Glomerular endothelial cell (primary cell): ENCODE measurements at regions not wholly inside any gene's neighbourhood (a gene's known extent, or its start where the extent isn't known, plus 50 kb on each side); places are given as distances from the start of the nearest gene placed in this dataset.

ENCODE experiments used
- DNase-seq: peaks from one replicate; pipeline ENCODE4 v3.0.0-alpha.2; 2011; ENCODE audit warnings: low read depth, low spot score; ENCODE audit errors: extremely low read depth

DNA sequence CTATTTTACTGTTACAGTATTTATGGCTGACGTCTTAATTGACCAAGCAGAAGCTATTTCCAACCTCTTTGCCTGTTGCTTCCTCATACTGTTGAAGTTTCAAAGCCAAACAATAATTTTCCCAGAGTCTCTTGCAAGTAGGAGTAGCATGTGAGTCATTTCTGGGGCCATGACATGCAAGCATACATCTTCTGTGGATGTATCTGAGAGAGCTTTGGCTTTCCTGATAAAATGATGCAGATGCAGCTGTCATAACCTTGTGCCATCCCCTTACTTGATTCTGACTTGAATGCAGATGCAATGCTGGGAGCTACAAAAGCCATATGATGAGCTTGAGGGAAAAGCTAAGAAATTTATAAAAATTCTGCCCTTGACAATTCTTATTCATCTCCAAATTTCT is 243.1 kb upstream of the TENM4 start:
- no peak for DNase-seq

DNA sequence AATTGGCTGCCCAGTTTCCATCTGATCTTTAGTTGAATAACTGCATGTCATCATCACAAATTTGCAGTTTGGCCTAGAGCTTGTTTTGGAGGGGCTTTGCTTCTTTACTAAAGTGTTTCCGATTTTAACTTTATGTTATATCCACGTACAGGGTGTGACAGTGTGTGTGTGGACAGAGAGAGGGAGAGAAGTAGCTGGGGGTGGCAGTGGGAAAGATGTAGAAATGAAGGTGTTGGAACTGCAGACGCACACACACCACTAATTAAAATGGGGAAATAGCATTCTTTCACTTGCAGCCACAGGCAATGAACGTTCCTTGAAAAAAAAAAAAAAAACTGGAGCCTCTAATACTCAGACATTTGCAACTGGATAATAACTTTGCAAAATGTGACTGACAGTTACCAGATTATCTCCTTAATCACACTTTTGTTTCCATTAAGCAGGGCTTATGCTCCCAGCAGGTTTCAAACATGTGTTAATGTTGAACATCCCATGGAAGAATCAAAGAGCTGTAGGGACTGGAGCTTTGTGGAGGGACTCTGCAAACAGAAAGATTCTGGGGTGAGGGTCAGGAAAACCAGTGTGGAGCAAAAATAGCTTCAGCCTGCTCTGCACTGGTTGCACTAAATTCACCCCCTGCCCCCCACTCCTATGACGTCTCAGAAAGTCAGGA is 238.1 kb upstream of the TENM4 start:
- DNase-seq: no peak

DNA sequence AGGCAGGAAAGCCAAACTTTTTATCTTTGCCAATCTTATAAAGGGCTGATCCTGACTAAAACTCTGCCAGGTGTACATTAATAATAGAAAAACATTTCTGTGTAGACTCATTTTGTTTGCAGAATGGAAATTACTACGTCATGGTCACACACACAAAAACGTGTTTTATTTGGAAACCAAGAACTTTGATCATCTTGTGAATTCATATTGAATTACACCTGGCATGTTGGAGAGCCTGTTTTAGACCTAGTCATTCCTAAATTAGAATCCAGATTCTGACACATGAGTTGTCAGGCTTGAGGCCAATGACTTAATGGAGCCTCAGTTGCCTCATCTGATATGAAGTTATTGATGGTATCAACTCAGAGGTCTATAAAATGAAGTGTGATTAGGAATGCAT is 235.6 kb upstream of the TENM4 start:
- DNase-seq: no peak

DNA sequence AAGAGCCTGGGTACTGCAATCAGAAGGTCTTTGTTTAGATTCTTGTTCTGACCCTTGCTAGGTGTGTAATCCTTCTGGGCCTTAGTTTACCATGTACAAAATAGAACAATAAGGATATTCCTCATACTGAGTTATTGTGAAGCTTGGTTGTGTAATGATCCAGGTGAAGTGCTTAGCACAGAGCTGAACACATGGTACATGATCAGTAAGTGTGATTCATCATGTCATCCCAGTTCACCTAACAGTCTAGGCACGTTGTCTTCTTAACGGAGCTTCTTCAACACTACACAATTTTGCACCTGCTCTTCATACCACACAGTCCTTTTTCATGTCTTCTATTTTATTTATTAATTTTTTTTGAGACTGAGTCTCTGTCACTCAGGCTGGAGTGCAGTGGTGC is 234.3 kb upstream of the TENM4 start:
- DNase-seq: no peak

DNA sequence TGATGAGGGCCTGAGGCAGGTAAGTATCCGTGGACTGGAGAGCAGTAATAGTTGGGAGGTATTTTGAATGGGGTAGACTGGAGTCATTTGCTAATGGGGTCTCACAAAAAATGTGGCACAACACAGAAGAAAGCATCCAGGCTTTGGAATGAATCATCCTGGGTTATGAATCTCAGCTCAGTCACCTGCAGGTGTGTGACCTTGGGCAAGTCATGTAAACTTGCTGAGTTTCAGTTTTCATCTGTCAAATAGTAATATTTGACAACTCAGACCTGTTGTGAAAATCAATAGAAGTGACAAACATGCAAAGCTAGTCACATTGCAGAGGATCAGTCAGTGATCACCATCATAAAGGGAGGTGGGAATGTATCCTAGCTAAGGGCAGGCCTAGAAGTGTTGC is 232.0 kb upstream of the TENM4 start:
- DNase-seq: no peak

DNA sequence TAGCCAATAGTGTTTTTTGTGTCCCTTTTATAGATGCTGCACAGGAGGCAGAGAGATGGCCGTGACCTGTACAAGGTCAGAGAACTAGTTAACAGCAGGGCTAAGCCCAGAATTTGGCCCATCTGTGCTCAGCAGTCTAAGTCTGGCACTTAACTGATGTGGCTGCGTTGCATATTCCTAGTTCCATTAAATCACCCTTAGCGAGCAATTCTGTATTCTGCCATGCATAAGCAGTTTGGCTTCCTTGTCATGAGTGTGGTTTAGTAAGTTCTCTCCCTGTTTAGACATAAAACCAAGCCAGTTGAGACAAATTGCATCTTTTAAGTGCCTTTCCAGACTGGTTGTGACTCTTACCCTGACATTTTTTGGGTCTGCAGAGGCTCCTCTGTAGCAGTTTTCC is 230.6 kb upstream of the TENM4 start:
- DNase-seq: no peak

DNA sequence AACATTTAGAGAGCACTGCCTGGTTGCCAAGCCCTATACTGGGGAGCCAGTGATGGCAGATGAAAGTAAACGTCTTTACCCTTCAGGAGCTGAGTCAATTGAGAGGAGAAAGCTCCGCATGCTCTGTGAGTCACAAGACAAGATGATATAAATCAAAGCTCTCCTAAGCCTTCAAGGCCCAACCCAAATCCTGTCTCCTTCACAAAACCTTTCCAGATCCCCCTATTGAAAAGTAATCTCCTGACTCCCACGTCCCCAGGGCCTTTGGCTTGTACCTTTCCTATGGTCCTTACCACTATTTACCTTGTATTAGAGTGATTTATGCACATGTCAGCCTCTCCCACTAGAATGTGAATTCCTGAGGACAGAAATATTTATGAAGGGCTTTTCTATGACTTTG is 230.1 kb upstream of the TENM4 start:
- no peak for DNase-seq

DNA sequence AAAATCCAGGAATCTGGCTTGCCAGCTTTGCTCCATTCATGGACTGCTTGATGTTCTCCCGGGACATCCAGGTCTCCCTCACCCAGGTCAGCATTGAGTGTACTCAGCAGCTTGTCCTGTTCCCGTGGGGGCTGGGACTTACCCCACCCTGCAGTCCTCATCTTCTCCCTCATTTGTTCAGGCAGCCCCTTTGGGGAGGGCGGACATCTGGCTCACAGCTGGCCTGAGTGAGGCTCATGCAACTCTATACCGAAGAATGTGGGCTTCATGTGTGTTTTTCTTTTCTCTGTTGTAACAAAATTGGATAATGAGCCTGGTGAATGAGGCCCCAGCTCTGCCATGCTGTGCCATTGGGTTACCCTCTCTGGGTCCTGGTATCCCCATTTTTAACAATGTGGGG is 227.7 kb upstream of the TENM4 start:
- no peak for DNase-seq

DNA sequence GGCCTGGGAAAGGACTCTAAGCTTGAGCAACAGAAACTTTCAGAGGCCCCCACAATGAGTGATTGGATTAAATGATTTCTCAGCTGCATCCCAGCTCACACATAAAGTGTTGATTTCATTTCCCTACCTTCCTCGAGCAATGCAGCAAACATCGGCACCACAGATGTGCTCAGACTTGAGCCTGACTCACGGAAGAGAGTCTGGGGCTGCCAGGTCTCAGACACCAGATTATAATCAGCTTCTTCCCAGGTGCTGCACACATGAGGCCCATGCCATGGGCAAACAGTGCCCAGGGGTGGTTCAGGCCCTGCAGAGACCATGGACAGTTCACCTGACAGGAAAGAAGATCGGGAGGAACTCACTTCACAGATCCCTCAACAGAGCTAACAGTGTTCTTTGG is 226.6 kb upstream of the TENM4 start:
- no peak for DNase-seq

DNA sequence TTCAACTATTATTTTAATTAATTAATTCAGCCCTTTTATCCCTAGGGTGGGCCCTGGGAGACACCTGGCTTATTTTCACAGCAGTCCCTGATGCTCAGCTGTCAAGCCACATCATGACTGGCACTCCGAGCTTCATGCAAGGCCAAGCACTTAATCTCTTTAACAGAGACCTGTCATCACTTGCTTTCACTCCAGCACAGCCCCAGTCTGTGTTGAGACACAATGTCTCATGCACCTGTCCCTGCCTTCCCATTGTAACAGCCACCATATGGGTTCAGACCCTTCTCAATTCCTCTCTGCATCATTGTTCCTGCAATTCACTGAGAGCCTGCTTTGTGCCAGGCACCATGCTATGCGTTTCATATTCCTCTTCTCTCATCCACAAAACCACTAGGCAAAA is 222.2 kb upstream of the TENM4 start:
- no peak for DNase-seq

DNA sequence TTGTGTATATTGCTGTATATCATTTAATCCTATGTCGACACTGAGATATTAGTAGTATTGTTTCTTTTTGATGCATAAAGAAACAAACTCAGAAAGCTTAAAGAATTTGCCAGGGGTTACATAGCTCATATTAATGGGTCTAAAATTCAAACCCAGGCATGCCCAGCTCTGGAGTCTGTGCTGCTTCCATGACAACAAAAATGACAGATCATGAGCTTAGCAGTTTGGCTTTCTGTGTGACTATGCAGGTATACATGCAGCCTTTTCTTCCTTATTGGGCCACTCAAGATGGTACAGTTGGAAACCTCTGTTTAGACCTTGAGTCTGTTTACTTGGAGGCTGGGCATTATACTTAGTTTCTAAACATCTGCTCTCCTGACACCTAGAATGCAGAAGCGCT is 220.5 kb upstream of the TENM4 start:
- no peak for DNase-seq

DNA sequence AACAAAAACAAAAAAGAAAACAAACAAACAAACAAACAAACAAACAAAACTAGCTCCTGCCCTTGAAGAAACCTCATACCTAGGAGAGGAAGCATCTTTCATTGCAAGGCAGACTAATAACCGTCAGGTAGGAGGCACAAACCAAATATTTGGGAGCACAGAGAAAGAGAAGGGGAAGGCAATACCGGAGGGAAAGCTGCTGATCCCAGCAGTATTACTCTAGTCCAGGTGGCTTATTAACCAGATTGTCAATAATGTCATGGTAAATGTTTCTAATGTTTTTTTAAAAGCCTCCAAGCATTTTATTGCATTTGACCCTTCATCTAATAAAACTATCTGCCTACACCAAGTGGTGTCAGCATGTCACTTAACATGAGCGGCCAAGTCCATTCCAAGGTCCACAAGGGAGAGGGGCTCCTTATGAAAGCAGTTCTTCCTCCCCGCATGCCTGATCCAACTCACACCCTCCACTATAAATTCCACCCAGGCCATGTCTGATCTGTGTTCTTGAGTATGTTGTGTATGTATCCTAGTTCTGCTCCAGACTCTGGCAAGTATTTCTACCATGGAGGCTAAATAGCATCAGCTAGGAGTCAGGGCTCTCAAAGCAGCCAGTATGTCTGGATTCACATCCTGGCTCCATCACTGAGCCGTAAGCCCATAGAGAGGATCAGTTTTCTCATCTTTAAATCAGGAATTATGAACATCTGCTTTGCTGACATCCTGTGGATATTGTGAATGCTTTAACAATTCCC is 208.1 kb upstream of the TENM4 start:
- DNase-seq: no peak

DNA sequence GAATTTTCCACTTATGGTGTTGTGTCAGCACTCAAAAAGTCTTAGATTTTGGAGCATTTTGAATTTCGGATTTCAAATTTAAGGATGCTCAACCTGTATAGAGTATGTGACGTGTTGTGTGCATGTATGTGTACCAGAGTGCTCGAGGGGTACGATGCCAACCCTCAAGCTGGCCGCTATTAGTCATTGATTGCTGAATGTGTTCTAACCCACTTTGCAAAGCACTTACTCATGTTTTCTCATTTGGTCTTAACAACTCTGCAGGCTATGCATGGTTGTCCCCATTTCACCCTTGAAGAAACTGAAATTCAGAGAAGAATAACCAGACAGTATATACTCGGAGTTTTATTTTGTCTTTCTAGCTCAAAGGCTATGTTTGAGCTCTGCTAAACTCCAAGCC is 196.4 kb upstream of the TENM4 start:
- no peak for DNase-seq

DNA sequence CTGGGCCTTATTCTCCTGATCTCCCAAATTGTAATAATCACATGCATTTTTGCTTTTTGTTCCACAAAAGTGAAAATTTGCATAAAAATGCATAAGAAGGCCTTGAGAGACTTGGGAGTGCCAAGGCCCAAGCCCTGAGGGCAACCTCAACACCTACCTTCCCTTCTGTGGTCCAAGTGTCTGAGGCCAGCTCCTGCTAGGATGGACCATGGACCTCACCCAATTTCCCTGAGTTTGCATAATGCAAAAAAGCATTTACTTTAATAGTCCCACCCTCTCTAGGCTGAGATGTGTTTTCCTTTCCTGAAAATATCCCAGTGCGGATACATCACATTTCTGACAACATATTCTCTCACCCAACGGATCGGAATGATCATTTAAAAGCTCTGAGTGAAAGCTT is 194.1 kb upstream of the TENM4 start:
- DNase-seq: no peak

DNA sequence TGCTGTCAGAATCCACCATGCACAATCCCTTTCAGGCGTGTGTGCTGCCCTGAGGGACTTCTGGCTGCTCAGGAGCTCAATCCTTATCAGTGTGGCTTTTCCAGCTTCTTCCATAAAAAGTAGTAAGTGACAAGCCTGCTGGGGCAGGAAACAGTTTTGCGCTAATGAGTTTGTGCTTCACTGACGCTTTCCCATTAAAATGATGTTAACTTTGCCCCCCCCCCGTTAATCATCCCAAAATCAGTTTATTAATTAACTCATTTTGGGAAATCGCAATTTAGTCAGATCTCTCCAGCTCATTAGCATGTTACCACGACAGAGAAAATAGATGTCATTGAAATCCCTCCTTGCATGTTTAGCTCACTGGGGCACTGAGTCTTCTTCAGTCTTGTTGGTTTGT is 186.5 kb upstream of the TENM4 start:
- no peak for DNase-seq

DNA sequence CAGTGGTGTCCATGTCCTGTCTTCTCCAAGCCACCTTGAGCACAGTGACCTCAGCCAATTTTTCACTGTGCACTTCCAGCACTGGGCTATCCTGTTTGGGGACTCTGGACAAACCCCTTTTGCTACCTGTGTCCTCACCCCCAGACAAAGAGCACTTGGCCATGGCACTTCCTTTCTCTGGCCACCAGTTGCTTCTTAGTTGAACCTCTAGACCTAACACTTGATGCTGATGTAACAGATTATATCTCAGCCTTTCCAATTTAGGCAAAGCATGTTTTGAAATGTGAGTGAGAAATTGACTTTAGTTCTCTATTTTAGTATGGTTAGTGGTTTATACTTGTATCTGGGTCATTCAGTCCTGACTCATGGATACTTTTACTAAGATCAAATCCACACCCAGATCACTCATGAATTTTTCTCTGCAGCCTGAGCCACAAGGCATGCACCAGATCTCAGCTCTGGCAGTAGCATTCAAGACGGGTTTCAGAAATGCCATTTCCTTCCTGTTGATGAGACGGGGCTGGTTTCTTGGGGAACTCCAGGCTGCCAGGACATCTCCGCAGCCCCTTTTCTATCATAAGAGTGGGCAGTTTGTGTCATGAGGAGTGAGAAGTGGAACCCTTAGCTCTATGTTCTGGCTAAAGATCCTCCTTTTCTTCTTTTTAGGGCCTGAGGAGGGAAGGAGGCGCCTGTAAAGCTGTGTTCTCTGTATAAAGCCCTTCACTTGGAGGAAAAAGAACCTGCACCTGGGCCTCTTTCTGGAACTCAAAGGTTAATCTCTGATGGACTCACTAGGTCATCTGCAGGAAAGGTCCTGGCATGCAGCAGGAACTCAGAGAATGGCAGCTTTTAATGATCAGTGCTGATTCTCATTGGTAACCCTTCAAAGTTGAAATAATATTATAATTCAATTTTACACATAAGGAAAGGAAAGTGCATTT is 185.6 kb upstream of the TENM4 start:
- no peak for DNase-seq

DNA sequence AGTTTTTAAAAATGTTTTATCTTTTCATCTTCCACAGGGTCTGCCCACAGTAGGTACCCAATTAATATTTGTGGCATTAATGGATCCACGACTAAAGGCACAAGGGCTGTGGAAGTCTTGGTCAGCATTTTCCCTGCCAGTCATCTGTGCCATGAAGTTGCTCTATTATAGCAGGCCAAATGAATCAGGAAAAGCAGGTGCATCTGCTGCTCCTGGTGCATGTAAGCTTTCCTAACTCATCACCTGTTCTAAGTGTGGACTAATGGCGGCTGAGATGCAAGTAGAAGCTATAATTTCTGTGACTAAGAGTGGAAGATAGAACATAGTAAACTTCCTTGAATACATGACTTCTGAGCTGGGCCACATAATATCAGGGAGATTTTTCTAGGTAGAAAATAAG is 182.5 kb upstream of the TENM4 start:
- no peak for DNase-seq

DNA sequence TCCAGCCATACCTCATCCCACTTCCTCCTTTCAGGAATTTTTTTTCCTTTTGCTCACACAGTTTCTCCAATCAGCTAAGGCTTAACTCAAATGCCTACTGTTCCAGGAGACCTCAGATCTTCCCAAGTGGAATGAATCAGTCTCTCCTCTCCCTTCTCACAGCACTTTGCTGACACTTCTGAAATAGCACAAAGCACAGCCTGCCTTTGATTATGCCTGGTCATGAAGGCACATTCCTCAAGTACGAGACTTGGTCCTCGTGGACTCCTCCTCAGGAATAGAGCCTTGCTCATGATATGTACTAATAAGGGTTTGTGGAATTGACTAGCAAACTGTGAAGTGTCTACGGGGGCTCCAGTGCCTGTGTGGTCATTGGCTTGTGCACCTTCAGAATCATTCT is 176.7 kb upstream of the TENM4 start:
- no peak for DNase-seq

DNA sequence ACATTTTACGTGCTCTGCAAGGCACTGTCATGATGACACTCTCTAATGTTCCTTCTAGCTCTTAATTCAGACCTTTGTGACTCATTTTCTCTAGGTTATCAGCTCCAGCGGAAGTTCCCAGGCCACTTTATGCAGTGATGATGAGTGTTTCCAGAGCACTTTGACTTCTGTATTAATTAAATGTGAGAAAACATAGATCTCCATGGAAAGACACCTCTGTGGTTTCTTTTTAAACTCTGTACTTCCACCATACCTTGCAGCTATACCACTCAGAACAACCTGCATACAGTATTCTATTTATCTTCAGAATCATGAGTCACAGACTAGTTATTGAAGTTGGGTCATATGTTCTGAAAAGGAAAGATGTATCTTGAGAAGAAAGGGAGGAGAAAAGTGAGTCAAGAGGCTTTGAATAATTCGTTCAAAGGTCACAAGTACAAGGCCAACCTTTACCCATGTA is 175.6 kb upstream of the TENM4 start:
- DNase-seq: no peak

DNA sequence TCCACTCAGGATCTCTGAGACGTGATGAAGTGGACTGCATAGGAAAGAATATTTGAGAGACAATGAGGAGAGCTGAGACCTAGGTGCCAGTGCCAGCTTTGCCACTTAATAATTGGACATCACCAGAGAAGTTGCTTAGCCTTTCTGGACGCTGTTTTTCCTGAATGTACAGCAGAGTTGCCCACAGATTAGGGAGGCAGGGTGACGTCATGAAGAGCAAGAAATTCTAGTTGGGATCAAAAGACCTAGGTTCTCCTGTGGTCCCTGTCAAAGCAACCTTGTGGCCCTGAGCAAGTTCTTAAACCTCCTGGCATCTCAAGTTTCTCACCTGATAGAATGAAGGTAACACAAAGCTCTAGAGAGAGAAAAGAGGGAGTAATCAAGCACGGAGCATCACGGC is 174.6 kb upstream of the TENM4 start:
- DNase-seq: no peak

DNA sequence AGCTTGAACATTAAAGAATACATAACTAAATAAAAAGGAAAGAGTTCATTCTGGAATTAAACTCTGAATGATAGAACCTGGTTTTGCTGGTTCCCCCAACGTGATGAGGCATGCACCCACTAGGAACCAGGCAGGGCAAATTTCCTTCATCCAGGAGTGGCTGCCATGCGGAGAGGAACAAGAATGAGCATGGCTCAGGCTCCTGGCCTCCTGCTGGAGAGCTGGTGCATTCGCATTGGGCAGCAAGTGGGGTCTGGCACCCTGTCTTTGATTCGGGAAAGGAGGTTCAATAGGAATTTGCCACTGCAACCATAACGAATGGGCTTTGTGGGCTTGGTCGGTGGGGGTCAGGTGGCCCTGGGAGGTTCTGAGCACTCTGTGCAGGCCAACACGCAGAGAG is 169.8 kb upstream of the TENM4 start:
- no peak for DNase-seq

DNA sequence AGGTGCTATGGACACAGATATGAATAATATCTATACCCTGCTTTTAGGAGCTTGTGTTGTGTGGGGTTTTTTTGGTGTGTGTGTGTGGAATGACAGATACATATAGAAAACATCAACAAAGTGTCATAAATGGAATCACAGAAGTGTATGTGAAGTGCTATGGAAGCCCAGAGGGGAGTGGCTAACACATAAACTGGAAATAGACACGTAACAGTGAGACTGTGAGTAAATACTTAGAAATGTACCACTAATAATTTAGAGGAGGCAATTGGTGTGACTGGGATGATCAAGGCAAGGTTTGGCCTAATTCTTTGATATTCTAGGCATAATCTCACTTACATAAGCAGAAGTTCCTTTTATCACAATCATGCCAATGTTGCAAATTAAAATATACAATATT is 169.3 kb upstream of the TENM4 start:
- no peak for DNase-seq
